ENCODE measurements at regions not wholly inside any gene's neighbourhood (a gene's known extent, or its start where the extent isn't known, plus 50 kb on each side); places are given as distances from the start of the nearest gene placed in this dataset.

DNA sequence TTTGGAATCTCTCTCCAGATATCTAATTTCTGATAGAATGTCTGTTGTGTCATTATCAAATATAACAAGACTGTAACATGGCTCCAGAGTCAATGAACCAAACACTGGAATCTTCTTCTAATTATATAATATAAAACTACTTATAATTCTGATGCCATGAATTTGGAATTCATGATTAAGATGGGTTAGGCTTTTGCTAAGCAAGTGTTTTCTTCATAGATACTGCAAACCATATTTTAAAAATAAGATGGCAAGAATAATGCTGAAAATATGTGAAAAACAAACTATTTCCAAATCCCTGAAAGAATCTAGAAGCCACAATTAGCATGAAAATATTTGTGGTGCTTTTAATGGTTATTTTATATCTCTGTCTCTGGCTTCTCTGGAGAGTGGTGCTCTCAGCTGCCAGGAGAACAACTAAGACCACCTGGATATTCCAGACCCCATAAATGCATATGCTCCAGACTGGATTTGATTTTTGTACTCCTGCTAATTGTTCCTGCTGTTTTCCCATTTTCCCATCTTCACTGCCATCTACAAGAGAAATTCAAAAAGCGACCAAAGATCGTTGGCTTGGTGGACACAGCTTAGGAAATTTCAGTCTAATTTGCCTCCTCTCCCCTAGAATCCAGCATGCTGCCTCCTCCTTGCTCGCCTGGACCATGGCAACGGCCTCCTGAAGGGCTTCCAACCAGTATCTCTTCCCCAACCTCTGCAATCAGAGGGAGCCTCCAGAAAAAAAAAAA, 418.9 kb downstream of the SETD4 start:
- TF ChIP-seq, protein P1, sequence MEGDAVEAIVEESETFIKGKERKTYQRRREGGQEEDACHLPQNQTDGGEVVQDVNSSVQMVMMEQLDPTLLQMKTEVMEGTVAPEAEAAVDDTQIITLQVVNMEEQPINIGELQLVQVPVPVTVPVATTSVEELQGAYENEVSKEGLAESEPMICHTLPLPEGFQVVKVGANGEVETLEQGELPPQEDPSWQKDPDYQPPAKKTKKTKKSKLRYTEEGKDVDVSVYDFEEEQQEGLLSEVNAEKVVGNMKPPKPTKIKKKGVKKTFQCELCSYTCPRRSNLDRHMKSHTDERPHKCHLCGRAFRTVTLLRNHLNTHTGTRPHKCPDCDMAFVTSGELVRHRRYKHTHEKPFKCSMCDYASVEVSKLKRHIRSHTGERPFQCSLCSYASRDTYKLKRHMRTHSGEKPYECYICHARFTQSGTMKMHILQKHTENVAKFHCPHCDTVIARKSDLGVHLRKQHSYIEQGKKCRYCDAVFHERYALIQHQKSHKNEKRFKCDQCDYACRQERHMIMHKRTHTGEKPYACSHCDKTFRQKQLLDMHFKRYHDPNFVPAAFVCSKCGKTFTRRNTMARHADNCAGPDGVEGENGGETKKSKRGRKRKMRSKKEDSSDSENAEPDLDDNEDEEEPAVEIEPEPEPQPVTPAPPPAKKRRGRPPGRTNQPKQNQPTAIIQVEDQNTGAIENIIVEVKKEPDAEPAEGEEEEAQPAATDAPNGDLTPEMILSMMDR (IDR thresholded peaks at IDR 0.05; ENCODE audit: unreplicated experiment), result no peak
- H3K9me3 Mint-ChIP-seq (ENCODE audit: unreplicated experiment), result no peaks in the 10 kb centered on the region
- no peak for DNase-seq (ENCODE audit: low spot score)
- H3K27ac Mint-ChIP-seq (ENCODE audit: unreplicated experiment), result no peak overlapping the region
- H3K4me3 Mint-ChIP-seq (ENCODE audit: unreplicated experiment), result no peak overlapping the region
- no peaks in the 10 kb centered on the region for H3K36me3 Mint-ChIP-seq (ENCODE audit: low read depth, unreplicated experiment)
- H3K4me1 Mint-ChIP-seq (ENCODE audit: unreplicated experiment), result peaks cover 6% of the 10 kb centered on the region
- H3K27me3 Mint-ChIP-seq (ENCODE audit: unreplicated experiment), result peaks cover 2% of the 10 kb centered on the region

DNA sequence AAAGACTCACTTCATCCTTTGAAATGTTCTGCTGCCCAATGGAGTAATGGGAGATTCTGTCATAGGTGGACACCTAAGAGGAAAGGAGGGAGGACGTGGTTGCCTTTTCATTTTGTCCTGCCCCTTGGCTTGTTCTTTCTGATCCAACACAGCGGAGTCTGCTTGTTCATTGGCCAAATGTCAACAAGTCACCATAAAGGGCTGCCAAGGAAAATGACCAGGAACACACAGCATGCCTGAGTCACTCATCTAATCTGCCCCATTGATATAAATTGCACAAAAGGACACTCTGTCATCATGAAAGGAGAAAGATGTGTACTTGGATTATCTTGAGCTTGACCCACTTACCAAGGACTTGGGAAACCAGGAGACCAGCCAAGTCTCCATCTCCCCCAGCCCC, 422.9 kb downstream of the SETD4 start:
- Mint-ChIP-seq H3K27ac (ENCODE audit: unreplicated experiment) (no peak overlapping the region), H3K9me3 (ENCODE audit: unreplicated experiment) (no peaks in the 10 kb centered on the region), H3K27me3 (ENCODE audit: unreplicated experiment) (no peaks in the 10 kb centered on the region), H3K4me1 (ENCODE audit: unreplicated experiment) (no peaks in the 10 kb centered on the region), H3K36me3 (ENCODE audit: low read depth, unreplicated experiment) (no peaks in the 10 kb centered on the region), H3K4me3 (ENCODE audit: unreplicated experiment) (no peak overlapping the region)
- TF ChIP-seq, protein P1 (IDR thresholded peaks at IDR 0.05; ENCODE audit: unreplicated experiment), result no peak
- DNase-seq (ENCODE audit: low spot score), result no peak

DNA sequence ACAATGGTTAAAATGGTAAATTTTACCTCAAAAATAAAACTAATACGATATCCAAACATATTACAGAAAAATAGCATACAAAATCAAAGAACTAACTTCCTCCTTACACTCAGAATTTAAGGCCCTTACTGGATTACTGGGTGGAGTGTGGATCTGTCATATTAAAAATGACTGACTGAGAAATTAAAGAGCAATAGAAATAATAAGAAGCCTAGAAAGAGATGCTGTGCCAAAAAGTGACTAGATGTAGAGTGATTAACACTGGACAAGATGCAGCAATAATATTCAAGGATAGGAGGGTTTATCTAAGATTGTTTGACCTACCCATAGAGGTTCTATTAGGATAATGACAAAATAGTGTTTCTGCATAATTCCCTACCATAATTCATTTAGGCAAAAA, 424.3 kb downstream of the SETD4 start:
- Mint-ChIP-seq H3K27ac (ENCODE audit: unreplicated experiment) (no peak overlapping the region), H3K4me1 (ENCODE audit: unreplicated experiment) (no peaks in the 10 kb centered on the region), H3K9me3 (ENCODE audit: unreplicated experiment) (no peaks in the 10 kb centered on the region), H3K36me3 (ENCODE audit: low read depth, unreplicated experiment) (no peaks in the 10 kb centered on the region), H3K27me3 (ENCODE audit: unreplicated experiment) (no peaks in the 10 kb centered on the region), H3K4me3 (ENCODE audit: unreplicated experiment) (no peak overlapping the region)
- TF ChIP-seq, protein P1 (IDR thresholded peaks at IDR 0.05; ENCODE audit: unreplicated experiment), result no peak
- DNase-seq (ENCODE audit: low spot score), result no peak

DNA sequence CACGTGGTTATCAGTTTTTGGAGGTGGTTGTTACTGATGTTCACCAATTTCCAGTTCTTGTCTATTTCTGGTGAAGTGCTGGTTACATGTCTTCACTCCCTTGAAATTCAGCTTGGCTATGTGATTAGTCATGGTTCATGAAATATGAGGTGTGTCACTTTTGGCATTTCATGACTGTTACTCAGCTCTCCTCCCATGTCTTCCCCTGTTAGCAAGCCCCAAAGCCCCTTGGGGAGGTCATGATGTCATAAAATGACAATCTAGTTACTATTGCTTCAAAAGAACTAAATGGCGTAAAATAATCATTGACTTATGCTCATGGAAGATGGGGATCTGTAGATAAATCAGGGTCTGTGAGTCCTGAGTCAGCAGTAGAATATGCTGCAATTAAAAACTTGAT, 425.1 kb downstream of the SETD4 start:
- DNase-seq (ENCODE audit: low spot score), result no peak
- Mint-ChIP-seq H3K27ac (ENCODE audit: unreplicated experiment) (no peak overlapping the region), H3K36me3 (ENCODE audit: low read depth, unreplicated experiment) (no peaks in the 10 kb centered on the region), H3K27me3 (ENCODE audit: unreplicated experiment) (no peaks in the 10 kb centered on the region), H3K4me1 (ENCODE audit: unreplicated experiment) (no peaks in the 10 kb centered on the region), H3K9me3 (ENCODE audit: unreplicated experiment) (no peaks in the 10 kb centered on the region), H3K4me3 (ENCODE audit: unreplicated experiment) (no peak overlapping the region)
- TF ChIP-seq, protein P1 (IDR thresholded peaks at IDR 0.05; ENCODE audit: unreplicated experiment), result no peak

DNA sequence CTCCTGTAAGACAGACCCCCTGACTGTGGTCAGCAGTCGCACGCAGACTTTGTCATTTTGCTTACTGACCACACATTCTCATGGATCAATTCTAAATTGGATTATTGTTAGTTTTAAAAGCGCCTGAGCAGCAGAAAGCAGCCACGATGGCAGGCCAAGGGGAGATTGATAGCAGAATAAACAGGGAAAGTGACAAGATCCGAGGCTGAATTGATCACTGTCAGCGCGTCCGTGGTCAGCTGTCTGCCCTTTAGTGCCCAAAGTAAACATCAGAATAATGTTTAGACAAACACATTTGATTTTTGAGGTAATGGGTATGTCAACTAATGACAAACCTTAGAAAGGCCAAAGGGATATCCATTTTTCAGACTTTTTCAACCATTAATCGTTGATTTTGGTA, 426.8 kb downstream of the SETD4 start:
- H3K27ac Mint-ChIP-seq (ENCODE audit: unreplicated experiment), result no peak overlapping the region
- no peak for DNase-seq (ENCODE audit: low spot score)
- no peak overlapping the region for H3K4me3 Mint-ChIP-seq (ENCODE audit: unreplicated experiment)
- no peaks in the 10 kb centered on the region for H3K27me3 Mint-ChIP-seq (ENCODE audit: unreplicated experiment)
- no peaks in the 10 kb centered on the region for H3K36me3 Mint-ChIP-seq (ENCODE audit: low read depth, unreplicated experiment)
- H3K9me3 Mint-ChIP-seq (ENCODE audit: unreplicated experiment), result no peaks in the 10 kb centered on the region
- H3K4me1 Mint-ChIP-seq (ENCODE audit: unreplicated experiment), result peaks cover under 1% of the 10 kb centered on the region
- TF ChIP-seq, protein P1 (IDR thresholded peaks at IDR 0.05; ENCODE audit: unreplicated experiment), result no peak

Measured in endothelial cell (in vitro differentiated cells).